Neuronal stem cell (in vitro differentiated cells): ENCODE measurements at regions not wholly inside any gene's neighbourhood (a gene's known extent, or its start where the extent isn't known, plus 50 kb on each side); places are given as distances from the start of the nearest gene placed in this dataset.
A peak's percentile ranks its signal among the peaks of the same experiment; 100 is the strongest.

ENCODE experiments used
- DNase-seq: peaks from one replicate; pipeline ENCODE4 v3.0.0-alpha.2; 2013; ENCODE audit warnings: low spot score
- H2AFZ ChIP-seq: one replicate; pipeline ENCODE4 v1.6.1; 2013; ENCODE audit warnings: mild to moderate bottlenecking, low read length, inconsistent platforms
- H2AK5ac ChIP-seq: 2 replicates; pipeline ENCODE4 v1.6.1; 2013; ENCODE audit warnings: low read depth, mild to moderate bottlenecking, inconsistent platforms, low read length, moderate library complexity, mixed read lengths
- H2BK120ac ChIP-seq: 2 replicates; pipeline ENCODE4 v1.6.1; 2013; ENCODE audit warnings: low read depth, mild to moderate bottlenecking, inconsistent platforms, low read length, moderate library complexity, mixed read lengths
- H2BK12ac ChIP-seq: one replicate; pipeline ENCODE4 v1.6.1; 2013; ENCODE audit warnings: low read length, inconsistent platforms
- H2BK15ac ChIP-seq: 2 replicates; pipeline ENCODE4 v1.6.1; 2013; ENCODE audit warnings: mild to moderate bottlenecking, low read length, inconsistent platforms, mixed read lengths
- H2BK5ac ChIP-seq: one replicate; pipeline ENCODE4 v1.6.1; 2013; ENCODE audit warnings: inconsistent platforms, mild to moderate bottlenecking, low read length, moderate library complexity
- H3K14ac ChIP-seq: one replicate; pipeline ENCODE4 v1.6.1; 2013; ENCODE audit warnings: low read length, inconsistent platforms
- H3K18ac ChIP-seq: 2 replicates; pipeline ENCODE4 v1.6.1; 2013; ENCODE audit warnings: low read length, inconsistent platforms
- H3K23ac ChIP-seq: 2 replicates; pipeline ENCODE4 v1.6.1; 2013; ENCODE audit warnings: low read depth, mild to moderate bottlenecking, mixed read lengths, low read length, inconsistent platforms; ENCODE audit not compliant: poor library complexity
- H3K27ac ChIP-seq: replicated peaks from 3 replicates; pipeline ENCODE4 v1.5.1; 2013; ENCODE audit warnings: low read length, inconsistent platforms
- H3K27me3 ChIP-seq, 3 experiments: 2 replicates each; pipeline ENCODE4 v1.6.1; 2013; ENCODE audit warnings: low read length in 3 of 3, mild to moderate bottlenecking in 2 of 3, inconsistent platforms in 1 of 3, low read depth in 1 of 3, mixed read lengths in 1 of 3, moderate library complexity in 1 of 3; ENCODE audit not compliant: control insufficient read depth in 3 of 3, insufficient read depth in 3 of 3
- H3K36me3 ChIP-seq, 2 donors: replicated peaks in 1 of 2; 2 replicates each; pipeline ENCODE4 v1.6.1; 2013; ENCODE audit warnings: low read length in 2 of 2; ENCODE audit not compliant: control insufficient read depth in 2 of 2, insufficient read depth in 2 of 2
- H3K4ac ChIP-seq: 2 replicates; pipeline ENCODE4 v1.6.1; 2013; ENCODE audit warnings: inconsistent platforms, mild to moderate bottlenecking, low read length, moderate library complexity
- H3K4me1 ChIP-seq, 2 donors: 1 replicate in 1 of 2; 2 replicates in 1 of 2; pipeline ENCODE4 v1.6.1; 2013; ENCODE audit warnings: low read length in 2 of 2, low read depth in 1 of 2; ENCODE audit not compliant: control insufficient read depth in 2 of 2, insufficient read depth in 1 of 2
- H3K4me2 ChIP-seq: one replicate; pipeline ENCODE4 v1.6.1; 2013; ENCODE audit warnings: mild to moderate bottlenecking, low read length, inconsistent platforms; ENCODE audit not compliant: insufficient read depth, poor library complexity, severe bottlenecking
- H3K4me3 ChIP-seq, 2 donors: 2 replicates each; pipeline ENCODE4 v1.5.1; 2013; ENCODE audit warnings: low read length in 2 of 2, mild to moderate bottlenecking in 2 of 2, inconsistent platforms in 1 of 2, moderate library complexity in 1 of 2
- H3K79me1 ChIP-seq: one replicate; pipeline ENCODE4 v1.6.1; 2013; ENCODE audit warnings: low read depth, mild to moderate bottlenecking, inconsistent platforms, low read length, moderate library complexity
- H3K9ac ChIP-seq: one replicate; pipeline ENCODE4 v1.6.1; 2013; ENCODE audit warnings: mild to moderate bottlenecking, low read depth, low read length, inconsistent platforms; ENCODE audit not compliant: poor library complexity
- H3K9me3 ChIP-seq, 2 donors: replicated peaks in 1 of 2; 2 replicates each; pipeline versions ENCODE3 to v1.6.1; 2013; ENCODE audit warnings: low read length in 2 of 2, mild to moderate bottlenecking in 2 of 2, inconsistent platforms in 1 of 2, low read depth in 1 of 2, mixed read lengths in 1 of 2, moderate library complexity in 1 of 2; ENCODE audit not compliant: control insufficient read depth in 2 of 2, insufficient read depth in 1 of 2
- H4K8ac ChIP-seq: one replicate; pipeline ENCODE4 v1.6.1; 2013; ENCODE audit warnings: low read depth, mild to moderate bottlenecking, inconsistent platforms, low read length, moderate library complexity
- H4K91ac ChIP-seq: one replicate; pipeline ENCODE4 v1.6.1; 2013; ENCODE audit warnings: low read length, low read depth, mild to moderate bottlenecking, inconsistent platforms; ENCODE audit not compliant: poor library complexity
- WGBS, 2 donors: extraction: QIAGEN DNeasy Blood & Tissue Kit; methylation state at CpG; one replicate each; pipeline ENCODE4 v1.1.7; 2013; ENCODE audit warnings: missing lambda C conversion rate in 2 of 2, mixed read lengths in 1 of 2; ENCODE audit not compliant: insufficient read length in 2 of 2, insufficient replicate concordance in 1 of 2; ENCODE audit errors: extremely low coverage in 2 of 2; 5-methylcytosine and 5-hydroxymethylcytosine counted together

GRCh38 chr3:83216919-83217594, 1455.6 kb upstream of the GBE1 start:
- H3K27ac ChIP-seq: no peak overlapping the region

GRCh38 chr3:83195243-83195642, 1433.8 kb upstream of the GBE1 start:
- Histone ChIP-seq H3K79me1 (no peaks in the 10 kb centered on the region), H2AFZ (no peak overlapping the region), H3K9me3 (no peaks in the 10 kb centered on the region), H3K4me2 (no peak overlapping the region), H3K18ac (no peak overlapping the region), H3K14ac (no peak overlapping the region), H3K4ac (no peak overlapping the region), H4K8ac (no peak overlapping the region), H3K4me3 (no peak overlapping the region), H3K23ac (no peak overlapping the region), H3K36me3 (no peaks in the 10 kb centered on the region), H2BK12ac (no peak overlapping the region), H3K9ac (no peak overlapping the region), H3K27ac (no peak overlapping the region), H2BK120ac (no peak overlapping the region), H3K4me1 (no peaks in the 10 kb centered on the region), H2BK5ac (no peak overlapping the region), H2BK15ac (no peak overlapping the region), H4K91ac (no peak overlapping the region), H2AK5ac (no peak overlapping the region), H3K27me3 (no peaks in the 10 kb centered on the region)
- no peak for DNase-seq

More at GRCh38 chr3:83216919-83217594, 1455.6 kb upstream of the GBE1 start:
- no peak overlapping the region for H3K23ac ChIP-seq
- peak overlapping the region in 1 of 2 donors; percentile 18 for H3K4me3 ChIP-seq
- no peaks in the 10 kb centered on the region for H3K36me3 ChIP-seq
- H2BK12ac ChIP-seq: no peak overlapping the region
- H3K9ac ChIP-seq: no peak overlapping the region
- no peak overlapping the region for H2BK5ac ChIP-seq
- no peak overlapping the region for H4K8ac ChIP-seq
- H4K91ac ChIP-seq: no peak overlapping the region
- H3K27me3 ChIP-seq: no peaks in the 10 kb centered on the region
- H3K18ac ChIP-seq: peak overlapping the region; percentile 64
- H3K4ac ChIP-seq: no peak overlapping the region
- H3K4me1 ChIP-seq: no peaks in the 10 kb centered on the region
- H2BK120ac ChIP-seq: no peak overlapping the region
- H2BK15ac ChIP-seq: no peak overlapping the region
- peak overlapping the region; percentile 89 for H3K14ac ChIP-seq
- H3K4me2 ChIP-seq: no peak overlapping the region
- no peak overlapping the region for H2AK5ac ChIP-seq
- H2AFZ ChIP-seq: no peak overlapping the region
- H3K79me1 ChIP-seq: peaks cover 3% of the 10 kb centered on the region
- DNase-seq: no peak
- no peaks in the 10 kb centered on the region for H3K9me3 ChIP-seq
- WGBS, 2 donors: no CpG with 5 or more reads among the region's 24 CpGs

- Histone ChIP-seq H2AK5ac (no peak overlapping the region), H3K79me1 (no peaks in the 10 kb centered on the region), H3K4me1 (no peaks in the 10 kb centered on the region), H2BK15ac (no peak overlapping the region), H2BK120ac (no peak overlapping the region), H3K14ac (no peak overlapping the region), H2AFZ (no peak overlapping the region), H3K9ac (no peak overlapping the region), H3K4me3 (no peak overlapping the region), H3K23ac (no peak overlapping the region), H4K91ac (no peak overlapping the region), H3K18ac (no peak overlapping the region), H3K4me2 (no peak overlapping the region), H3K4ac (no peak overlapping the region), H2BK12ac (no peak overlapping the region), H3K27ac (no peak overlapping the region), H3K36me3 (no peaks in the 10 kb centered on the region), H3K27me3 (no peaks in the 10 kb centered on the region), H2BK5ac (no peak overlapping the region), H4K8ac (no peak overlapping the region), H3K9me3 (no peaks in the 10 kb centered on the region)
- WGBS, 2 donors: no CpG with 5 or more reads among the region's 1 CpG
- DNase-seq: no peak
Observed at GRCh38 chr3:83193526-83193925, 1432.1 kb upstream of the GBE1 start.

- Histone ChIP-seq H3K27me3 (no peaks in the 10 kb centered on the region), H3K36me3 (no peaks in the 10 kb centered on the region), H3K14ac (no peak overlapping the region), H2BK15ac (no peak overlapping the region), H3K23ac (no peak overlapping the region), H4K8ac (no peak overlapping the region), H3K18ac (no peak overlapping the region), H3K79me1 (no peaks in the 10 kb centered on the region), H4K91ac (no peak overlapping the region), H2AFZ (no peak overlapping the region), H3K9me3 (no peaks in the 10 kb centered on the region), H3K4me3 (no peak overlapping the region), H2AK5ac (no peak overlapping the region), H3K9ac (no peak overlapping the region), H3K27ac (no peak overlapping the region), H2BK12ac (no peak overlapping the region), H3K4me1 (no peaks in the 10 kb centered on the region), H3K4me2 (no peak overlapping the region), H3K4ac (no peak overlapping the region), H2BK120ac (no peak overlapping the region), H2BK5ac (no peak overlapping the region)
- DNase-seq: no peak
Observed at GRCh38 chr3:83189634-83190033, 1428.2 kb upstream of the GBE1 start.
